DOHH2 (cell line): ENCODE measurements at regions not wholly inside any gene's neighbourhood (a gene's known extent, or its start where the extent isn't known, plus 50 kb on each side); places are given as distances from the start of the nearest gene placed in this dataset.

Experiments
- H3F3A ChIP-seq: fragments of 200-600 bp; sonication (generic), shearing (Covaris generic); 2 replicates; pipeline ENCODE4 v1.6.0; 2016; ENCODE audit warnings: antibody characterized with exemption, mild to moderate bottlenecking; ENCODE audit not compliant: control insufficient read depth, insufficient read depth
- H3K27ac ChIP-seq: fragments of 200-600 bp; sonication (generic); 2 replicates; pipeline ENCODE4 v1.5.1; 2014; ENCODE audit warnings: low read depth, mild to moderate bottlenecking, low read length, moderate library complexity
- H3K27me3 ChIP-seq: fragments of 200-600 bp; sonication (generic); 2 replicates; pipeline ENCODE4 v1.6.1; 2014; ENCODE audit warnings: mild to moderate bottlenecking, low read length, mixed read lengths; ENCODE audit not compliant: control insufficient read depth
- H3K36me3 ChIP-seq: fragments of 200-600 bp; sonication (generic); 2 replicates; pipeline ENCODE4 v1.6.1; 2014; ENCODE audit warnings: mild to moderate bottlenecking, low read length, moderate library complexity, mixed read lengths; ENCODE audit not compliant: control insufficient read depth
- H3K4me1 ChIP-seq: fragments of 200-600 bp; sonication (generic); 2 replicates; pipeline ENCODE4 v1.6.1; 2014; ENCODE audit warnings: mild to moderate bottlenecking, low read length, mixed read lengths; ENCODE audit not compliant: control insufficient read depth
- H3K4me2 ChIP-seq: fragments of 200-600 bp; sonication (generic); 2 replicates; pipeline ENCODE4 v1.6.0; 2014; ENCODE audit warnings: mild to moderate bottlenecking, low read length, moderate library complexity
- H3K4me3 ChIP-seq: fragments of 200-600 bp; sonication (generic); 2 replicates; pipeline ENCODE4 v1.5.1; 2014; ENCODE audit warnings: mild to moderate bottlenecking, low read length, mixed read lengths
- H3K79me2 ChIP-seq: fragments of 200-600 bp; sonication (generic); 2 replicates; pipeline ENCODE4 v1.6.1; 2014; ENCODE audit warnings: mild to moderate bottlenecking, low read length, mixed read lengths; ENCODE audit not compliant: control insufficient read depth
- H3K9me2 ChIP-seq: fragments of 200-600 bp; sonication (generic); replicated peaks from 2 replicates; pipeline ENCODE4 v1.6.1; 2014; ENCODE audit warnings: mild to moderate bottlenecking, low read length, mixed read lengths; ENCODE audit not compliant: control insufficient read depth
- H3K9me3 ChIP-seq: fragments of 200-600 bp; sonication (generic); 2 replicates; pipeline ENCODE4 v1.6.1; 2014; ENCODE audit warnings: antibody characterized with exemption, low read length, mixed read lengths; ENCODE audit not compliant: control insufficient read depth, insufficient read depth
- H4K20me1 ChIP-seq: fragments of 200-600 bp; sonication (generic); 2 replicates; pipeline ENCODE4 v1.6.0; 2014; ENCODE audit warnings: low read depth, mild to moderate bottlenecking, antibody characterized with exemption, low read length, moderate library complexity; ENCODE audit not compliant: control insufficient read depth, insufficient read depth
- CTCF ChIP-seq: fragments of 200-600 bp; sonication (generic); IDR thresholded peaks from one replicate; pipeline ENCODE4 v1.5.1; 2014; ENCODE audit warnings: antibody characterized with exemption, mild to moderate bottlenecking, low read depth, low read length; ENCODE audit not compliant: poor library complexity, severe bottlenecking
- EZH2phosphoT487 ChIP-seq: fragments of 200-600 bp; sonication (generic); IDR thresholded peaks from 2 replicates; pipeline ENCODE4 v1.6.1; 2017; ENCODE audit warnings: borderline replicate concordance, mild to moderate bottlenecking, antibody characterized with exemption, low read length, moderate library complexity, mixed read lengths

- no peaks in the 10 kb centered on the region for H3K9me2 ChIP-seq
- no peak overlapping the region for H3K4me2 ChIP-seq
- no peak overlapping the region for H3K4me3 ChIP-seq
- no peaks in the 10 kb centered on the region for H3K36me3 ChIP-seq
- peaks cover 5% of the 10 kb centered on the region; the same call in 1 of the 2 replicates for H3K9me3 ChIP-seq
- H3K79me2 ChIP-seq = no peaks in the 10 kb centered on the region
- H3K4me1 ChIP-seq = no peaks in the 10 kb centered on the region
- H3K27me3 ChIP-seq = no peaks in the 10 kb centered on the region
- no peaks in the 10 kb centered on the region for H4K20me1 ChIP-seq
- TF ChIP-seq EZH2phosphoT487 (no peak), CTCF (no peak)
- H3K27ac ChIP-seq = no peak overlapping the region
- no peaks in the 10 kb centered on the region for H3F3A ChIP-seq
Observed at GRCh38 chr1:104460880-104461279, 711.2 kb downstream of the AMY1C start.

GRCh38 chr1:104463126-104463697, 713.5 kb downstream of the AMY1C start:
- H3K4me3 ChIP-seq = no peak overlapping the region
- no peaks in the 10 kb centered on the region for H3K9me2 ChIP-seq
- no peaks in the 10 kb centered on the region for H3K27me3 ChIP-seq
- TF ChIP-seq CTCF (no peak), EZH2phosphoT487 (no peak)
- no peaks in the 10 kb centered on the region for H4K20me1 ChIP-seq
- no peaks in the 10 kb centered on the region for H3K79me2 ChIP-seq
- no peak overlapping the region for H3K27ac ChIP-seq
- no peaks in the 10 kb centered on the region for H3K36me3 ChIP-seq
- no peaks in the 10 kb centered on the region for H3F3A ChIP-seq
- H3K4me2 ChIP-seq = no peak overlapping the region
- peaks cover 5% of the 10 kb centered on the region; the same call in 1 of the 2 replicates for H3K9me3 ChIP-seq
- no peaks in the 10 kb centered on the region for H3K4me1 ChIP-seq

- TF ChIP-seq EZH2phosphoT487 = no peak
- TF ChIP-seq CTCF = no peak
- Histone ChIP-seq H3K4me1 (no peaks in the 10 kb centered on the region), H3K4me2 (no peak overlapping the region), H3K36me3 (no peaks in the 10 kb centered on the region), H3K4me3 (no peak overlapping the region), H3K27me3 (no peaks in the 10 kb centered on the region), H4K20me1 (no peaks in the 10 kb centered on the region), H3K9me2 (no peaks in the 10 kb centered on the region), H3K79me2 (no peaks in the 10 kb centered on the region), H3K9me3 (no peaks in the 10 kb centered on the region; the same call in 1 of the 2 replicates), H3F3A (no peaks in the 10 kb centered on the region), H3K27ac (no peak overlapping the region)
Observed at GRCh38 chr1:104466068-104466467, 716.4 kb downstream of the AMY1C start.
